ENCODE measurements at regions not wholly inside any gene's neighbourhood (a gene's known extent, or its start where the extent isn't known, plus 50 kb on each side); places are given as distances from the start of the nearest gene placed in this dataset.
"Not testable (repeated sequence)": the region's sequence is repeated elsewhere in the genome, so short reads cannot be mapped to it uniquely, and the experiment has no call there.

DNA sequence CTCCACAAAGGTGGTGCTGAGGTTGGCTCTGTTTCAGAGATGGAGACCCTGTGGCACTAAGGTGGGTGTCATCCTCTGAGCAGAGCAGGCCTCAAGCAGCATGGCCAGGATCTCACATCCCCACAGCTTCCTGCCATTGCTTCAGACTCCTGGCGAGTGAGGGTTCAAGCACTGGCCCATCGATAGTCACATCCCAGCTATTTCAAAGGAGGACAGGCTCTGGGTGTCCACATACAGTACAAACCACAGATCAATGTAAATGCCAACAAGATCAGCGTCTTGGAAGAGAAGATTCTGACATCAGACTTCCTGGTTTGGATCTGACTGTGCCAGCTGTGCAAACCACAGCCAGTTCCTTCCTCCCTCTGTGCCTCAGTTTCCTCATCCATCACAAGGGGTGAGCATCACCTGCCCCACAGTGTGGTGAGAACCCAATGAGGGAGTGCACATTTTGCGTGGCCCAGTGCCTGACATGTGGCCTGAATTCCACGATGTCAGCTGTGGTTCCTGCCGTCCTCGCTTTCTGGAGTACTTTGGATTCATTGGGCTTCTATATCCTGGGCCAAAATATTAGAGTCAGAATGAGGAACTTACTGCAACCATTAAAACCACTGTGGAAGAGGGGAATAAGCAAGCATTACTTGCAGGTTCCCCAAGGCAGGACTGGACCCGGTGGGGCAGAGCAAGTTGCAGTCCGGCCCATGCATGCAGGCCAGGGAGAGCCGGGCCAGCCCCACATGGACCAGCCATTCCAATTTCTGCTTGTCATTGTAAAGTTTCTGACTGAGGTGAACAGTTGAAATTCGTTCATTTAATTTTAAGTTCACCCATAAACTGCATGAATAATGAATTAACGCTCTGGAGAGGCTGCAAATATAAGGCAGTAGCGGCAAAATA lies 236.0 kb downstream of the TTLL2 start:
- intact Hi-C loops (cut with micrococcal nuclease), result no loop called here

DNA sequence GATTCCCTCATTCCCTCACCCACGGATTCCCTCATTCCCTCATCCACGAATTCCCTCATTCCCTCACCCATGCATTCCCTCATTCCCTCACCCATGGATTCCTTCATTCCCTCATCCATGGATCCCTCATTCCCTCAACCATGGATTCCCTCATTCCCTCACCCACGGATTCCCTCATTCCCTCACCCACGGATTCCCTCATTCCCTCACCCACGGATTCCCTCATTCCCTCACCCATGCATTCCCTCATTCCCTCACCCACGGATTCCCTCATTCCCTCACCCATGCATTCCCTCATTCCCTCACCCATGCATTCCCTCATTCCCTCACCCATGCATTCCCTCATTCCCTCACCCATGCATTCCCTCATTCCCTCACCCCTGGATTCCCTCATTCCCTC lies 238.0 kb downstream of the TTLL2 start:
- H3K36me3 Mint-ChIP-seq (ENCODE audit: low read depth); H3K4me3 Mint-ChIP-seq; intact Hi-C loops (cut with micrococcal nuclease); H3K9me3 Mint-ChIP-seq; H3K27ac Mint-ChIP-seq; H3K4me1 Mint-ChIP-seq (ENCODE audit: low read depth); H3K27me3 Mint-ChIP-seq: not testable (repeated sequence)

More for the DNA sequence above, 236.0 kb downstream of the TTLL2 start:
- peaks cover 5% of the 10 kb centered on the region for H3K9me3 Mint-ChIP-seq
- H3K27ac Mint-ChIP-seq, result no peak overlapping the region
- H3K27me3 Mint-ChIP-seq, result no peaks in the 10 kb centered on the region
- no peaks in the 10 kb centered on the region for H3K36me3 Mint-ChIP-seq (ENCODE audit: low read depth)
- no peaks in the 10 kb centered on the region for H3K4me1 Mint-ChIP-seq (ENCODE audit: low read depth)
- no peak overlapping the region for H3K4me3 Mint-ChIP-seq

DNA sequence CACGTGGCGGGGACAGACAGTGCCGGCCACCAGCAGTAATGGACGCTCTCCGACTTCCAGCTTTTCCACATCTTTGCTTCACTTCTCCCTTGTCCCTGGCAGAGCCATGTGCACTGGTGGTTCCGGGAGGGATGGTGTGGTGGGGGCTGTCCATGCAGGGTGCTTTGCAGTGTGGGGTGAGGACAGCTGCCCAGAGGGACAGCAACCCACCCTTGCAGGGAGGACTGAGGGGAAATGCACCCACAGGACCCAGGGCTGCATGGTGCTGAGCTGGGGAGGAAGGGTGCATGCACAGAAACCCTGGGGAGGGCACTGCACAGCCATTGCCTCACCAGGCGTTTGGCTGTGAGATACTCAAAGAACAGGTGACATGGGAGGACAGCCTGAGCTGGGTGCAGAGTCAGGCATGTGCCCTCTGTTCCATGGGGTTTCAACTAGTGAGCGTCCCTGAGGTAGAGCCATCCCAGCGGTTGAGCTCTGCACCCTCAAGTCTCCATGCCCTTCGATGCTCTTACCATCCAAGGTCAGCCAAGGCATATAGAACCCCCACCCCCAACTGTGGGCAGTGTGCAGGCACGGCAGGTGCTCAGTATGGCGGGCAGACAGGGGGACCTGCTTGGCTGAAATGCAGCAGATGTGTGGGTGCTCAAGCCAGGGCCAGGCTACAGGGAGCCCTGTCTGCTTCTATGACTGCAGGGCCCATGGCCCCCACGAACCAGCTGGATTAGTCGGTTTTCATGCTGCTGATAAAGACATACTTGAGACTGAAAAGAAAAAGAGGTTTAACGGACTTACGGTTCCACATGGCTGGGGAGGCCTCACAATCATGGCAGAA lies 239.7 kb downstream of the TTLL2 start:
- intact Hi-C loops (cut with micrococcal nuclease), result no loop called here
- Mint-ChIP-seq H3K27ac (no peak overlapping the region), H3K27me3 (no peaks in the 10 kb centered on the region), H3K4me3 (no peak overlapping the region), H3K36me3 (ENCODE audit: low read depth) (no peaks in the 10 kb centered on the region), H3K9me3 (no peaks in the 10 kb centered on the region), H3K4me1 (ENCODE audit: low read depth) (no peaks in the 10 kb centered on the region)

DNA sequence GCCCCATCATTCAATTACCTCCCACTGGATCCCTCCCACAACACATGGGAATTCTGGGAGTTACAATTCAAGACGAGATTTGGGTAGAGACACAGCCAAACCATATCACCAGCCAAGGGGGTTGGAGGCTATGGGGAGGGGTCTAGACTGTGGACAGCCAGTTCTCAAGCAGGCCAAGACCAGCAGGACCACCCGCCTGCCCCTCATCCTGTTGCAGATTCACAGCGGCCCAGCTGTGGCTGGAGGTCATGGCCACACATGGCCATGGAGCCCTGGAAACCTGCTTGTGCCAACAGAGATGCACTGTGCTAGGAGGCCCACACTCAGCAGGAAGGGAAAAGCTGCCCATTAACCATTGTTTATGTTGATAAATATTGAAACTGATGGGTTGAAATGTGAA lies 240.5 kb downstream of the TTLL2 start:
- Mint-ChIP-seq H3K9me3 (no peaks in the 10 kb centered on the region), H3K4me1 (ENCODE audit: low read depth) (no peaks in the 10 kb centered on the region), H3K4me3 (no peak overlapping the region), H3K27ac (no peak overlapping the region), H3K36me3 (ENCODE audit: low read depth) (no peaks in the 10 kb centered on the region), H3K27me3 (no peaks in the 10 kb centered on the region)
- intact Hi-C loops (cut with micrococcal nuclease), result no loop called here

DNA sequence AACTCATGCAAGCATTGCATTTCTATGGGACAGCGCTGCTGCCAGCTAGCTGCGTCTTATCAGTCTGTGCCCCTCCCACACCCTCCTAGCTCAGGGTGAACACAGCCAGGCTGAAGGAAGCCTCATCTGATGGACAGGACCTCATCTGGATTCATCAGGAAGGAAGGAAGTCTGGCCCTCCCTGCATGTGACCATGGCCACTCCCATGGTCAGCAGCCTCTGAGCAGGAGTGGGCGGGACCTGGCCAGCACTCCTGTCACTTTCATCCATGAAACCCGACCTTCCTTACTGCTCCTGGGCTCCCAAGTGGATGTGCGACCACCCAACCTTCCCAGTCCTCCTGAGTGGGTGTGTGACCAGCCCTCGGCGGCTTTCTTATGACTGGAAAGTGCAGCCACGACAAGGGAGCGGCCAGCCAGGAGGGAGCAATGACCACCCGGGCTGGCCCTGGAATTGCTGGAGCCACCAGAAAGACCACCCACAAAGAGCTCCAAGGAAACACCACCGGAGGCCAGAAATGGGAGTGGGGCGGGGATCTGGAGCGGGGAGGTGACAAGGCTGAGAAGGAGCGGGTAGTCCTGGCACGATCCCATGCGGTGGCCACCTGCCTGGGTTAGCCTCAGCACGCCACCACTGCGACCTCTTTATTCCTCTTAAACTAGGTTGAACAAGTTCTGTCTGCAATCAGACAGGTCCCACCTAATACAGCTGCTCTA lies 241.2 kb downstream of the TTLL2 start:
- Mint-ChIP-seq H3K9me3 (no peaks in the 10 kb centered on the region), H3K27ac (no peak overlapping the region), H3K4me1 (ENCODE audit: low read depth) (no peaks in the 10 kb centered on the region), H3K4me3 (no peak overlapping the region), H3K27me3 (no peaks in the 10 kb centered on the region), H3K36me3 (ENCODE audit: low read depth) (no peaks in the 10 kb centered on the region)
- intact Hi-C loops (cut with micrococcal nuclease), result no loop called here

DNA sequence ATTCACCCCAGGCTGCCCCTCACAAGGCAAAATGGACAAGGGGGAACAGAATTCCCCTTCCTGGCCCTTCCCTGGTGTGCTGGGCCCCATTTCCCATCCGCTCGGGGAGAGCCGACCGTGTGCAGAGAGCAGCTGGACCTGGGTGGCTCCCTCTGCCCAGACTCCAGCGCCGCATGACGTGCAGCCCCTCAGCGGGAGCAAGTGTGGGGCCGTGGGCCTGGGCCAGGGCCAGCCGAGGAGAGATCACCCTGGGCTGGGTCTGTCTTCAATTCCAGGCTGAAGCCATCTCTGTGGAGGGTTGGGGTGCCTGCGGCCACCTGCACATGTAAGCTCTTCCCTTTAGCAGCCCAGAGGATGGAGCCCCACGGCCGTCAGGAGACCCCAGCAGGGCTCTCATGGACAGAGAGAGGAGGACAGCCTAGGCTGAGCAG lies 241.8 kb downstream of the TTLL2 start:
- Mint-ChIP-seq H3K4me1 (ENCODE audit: low read depth) (no peaks in the 10 kb centered on the region), H3K9me3 (no peaks in the 10 kb centered on the region), H3K27me3 (no peaks in the 10 kb centered on the region), H3K36me3 (ENCODE audit: low read depth) (no peaks in the 10 kb centered on the region), H3K27ac (no peak overlapping the region), H3K4me3 (no peak overlapping the region)
- intact Hi-C loops (cut with micrococcal nuclease), result no loop called here

DNA sequence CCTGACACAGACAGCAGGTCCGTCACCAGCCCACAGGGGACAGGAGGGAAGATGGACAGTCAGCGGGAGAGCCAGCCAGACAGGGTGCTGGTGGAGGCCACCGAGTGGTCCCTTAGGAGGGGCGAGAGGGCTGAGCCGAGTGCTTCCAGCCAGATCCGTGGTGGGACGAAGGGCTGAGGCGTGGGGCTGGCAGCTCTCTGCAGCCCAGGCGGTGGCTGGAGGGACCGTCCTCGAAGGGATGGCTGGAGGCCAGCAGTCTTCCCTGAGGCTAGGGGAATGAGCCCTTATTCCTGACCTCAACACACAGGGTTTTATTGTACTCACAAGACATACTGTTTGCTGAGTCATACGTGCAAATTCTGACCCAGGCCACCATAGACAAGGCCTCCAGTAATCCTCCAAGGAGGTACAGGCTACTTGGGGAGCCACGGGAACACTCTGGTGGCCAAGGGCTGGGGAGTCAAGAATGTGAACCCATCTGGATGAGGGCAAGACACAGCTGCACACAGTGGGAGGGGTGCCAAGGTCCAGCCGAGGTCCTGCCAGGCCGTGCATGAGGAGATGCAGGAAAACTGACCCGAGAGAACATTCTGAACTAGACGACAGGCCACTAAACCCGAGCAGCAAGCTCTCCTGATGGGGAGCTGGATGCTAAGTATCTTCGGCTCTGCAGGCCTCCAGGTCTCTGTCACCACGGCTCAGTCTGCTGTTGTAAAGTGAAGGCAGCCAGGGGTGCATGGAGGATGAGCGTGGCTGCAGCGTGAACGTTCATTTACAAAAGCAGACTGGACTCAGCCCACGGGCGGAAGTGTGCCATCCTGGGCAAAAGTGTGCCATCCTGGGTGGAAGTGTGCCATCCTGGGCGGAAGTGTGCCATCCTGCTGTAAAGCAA lies 242.5 kb downstream of the TTLL2 start:
- Mint-ChIP-seq H3K36me3 (ENCODE audit: low read depth) (no peaks in the 10 kb centered on the region), H3K27me3 (no peaks in the 10 kb centered on the region), H3K4me1 (ENCODE audit: low read depth) (no peaks in the 10 kb centered on the region), H3K9me3 (no peaks in the 10 kb centered on the region), H3K27ac (no peak overlapping the region), H3K4me3 (no peak overlapping the region)
- intact Hi-C loops (cut with micrococcal nuclease), result no loop called here

DNA sequence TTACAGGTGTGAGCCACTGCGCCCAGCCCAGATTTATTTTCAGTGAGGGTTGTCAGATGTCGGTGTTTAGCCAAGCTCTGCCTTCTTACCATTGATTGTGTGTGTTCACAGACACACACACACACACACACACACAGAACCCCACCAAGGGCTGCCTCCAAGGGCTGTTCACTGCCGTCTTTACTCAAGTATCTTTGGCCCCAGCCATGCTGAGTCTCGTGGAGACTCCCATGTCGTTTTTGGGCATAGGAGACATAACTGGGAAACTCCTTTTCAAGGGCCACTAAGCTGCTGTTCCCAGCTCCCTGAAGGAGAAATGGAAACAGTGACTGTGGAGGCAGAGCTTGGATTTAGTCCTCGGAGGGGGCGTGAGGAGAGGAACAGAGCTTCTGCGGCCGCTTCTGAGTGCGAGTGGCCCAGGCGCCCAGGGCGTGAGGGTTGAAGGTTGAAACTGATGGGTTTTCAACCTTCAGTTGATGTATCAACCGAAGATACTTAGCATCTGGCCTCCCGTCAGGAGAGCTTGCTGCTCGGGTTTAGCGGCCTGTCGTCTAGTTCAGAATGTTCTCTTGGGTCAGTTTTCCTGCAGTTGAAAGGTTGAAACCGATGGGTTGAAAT lies 243.6 kb downstream of the TTLL2 start:
- intact Hi-C loops (cut with micrococcal nuclease), result no loop called here
- no peaks in the 10 kb centered on the region for H3K27me3 Mint-ChIP-seq
- no peak overlapping the region for H3K4me3 Mint-ChIP-seq

DNA sequence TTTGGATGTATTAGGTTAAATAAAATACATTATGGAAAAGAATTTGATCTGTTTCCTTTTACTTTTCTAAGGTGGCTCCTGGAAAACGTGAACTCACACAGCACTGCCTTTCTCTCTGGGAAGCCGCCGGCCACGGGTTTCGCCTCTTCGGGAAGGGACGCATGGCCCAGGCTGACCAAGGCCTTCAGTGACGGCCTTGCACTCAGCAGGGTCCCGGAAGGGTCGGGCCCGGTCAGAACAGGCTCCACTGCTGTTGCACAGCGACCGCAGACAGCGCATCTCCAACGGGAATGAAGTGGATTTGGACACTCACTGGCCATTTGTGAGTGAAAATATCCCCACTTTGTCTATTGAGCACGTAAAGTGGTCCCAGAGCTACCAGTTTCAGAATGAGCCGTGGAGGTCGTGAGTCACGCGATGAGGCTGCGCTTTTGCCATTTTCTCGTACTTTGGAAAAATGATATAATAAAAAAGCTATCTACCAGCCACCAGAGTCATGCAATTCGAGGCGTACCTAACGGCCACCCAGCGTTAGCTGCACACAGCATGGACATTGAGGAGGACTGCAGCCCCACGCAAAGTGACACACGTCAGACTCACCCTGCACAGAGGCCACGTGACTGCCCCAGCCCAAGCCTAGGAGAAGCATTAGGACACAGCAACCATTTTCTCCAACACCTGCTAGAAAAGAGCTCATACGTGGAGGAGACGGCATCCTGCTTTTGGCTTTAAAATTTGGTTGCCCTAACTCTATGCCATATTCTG lies 244.3 kb downstream of the TTLL2 start:
- Mint-ChIP-seq H3K27me3 (no peaks in the 10 kb centered on the region), H3K4me3 (no peak overlapping the region), H3K9me3 (no peaks in the 10 kb centered on the region), H3K36me3 (ENCODE audit: low read depth) (no peaks in the 10 kb centered on the region), H3K4me1 (ENCODE audit: low read depth) (no peaks in the 10 kb centered on the region), H3K27ac (no peak overlapping the region)
- intact Hi-C loops (cut with micrococcal nuclease), result no loop called here

More for the DNA sequence above, 243.6 kb downstream of the TTLL2 start:
- H3K9me3 Mint-ChIP-seq, result no peaks in the 10 kb centered on the region
- H3K36me3 Mint-ChIP-seq (ENCODE audit: low read depth), result no peaks in the 10 kb centered on the region
- H3K27ac Mint-ChIP-seq, result no peak overlapping the region
- no peaks in the 10 kb centered on the region for H3K4me1 Mint-ChIP-seq (ENCODE audit: low read depth)

DNA sequence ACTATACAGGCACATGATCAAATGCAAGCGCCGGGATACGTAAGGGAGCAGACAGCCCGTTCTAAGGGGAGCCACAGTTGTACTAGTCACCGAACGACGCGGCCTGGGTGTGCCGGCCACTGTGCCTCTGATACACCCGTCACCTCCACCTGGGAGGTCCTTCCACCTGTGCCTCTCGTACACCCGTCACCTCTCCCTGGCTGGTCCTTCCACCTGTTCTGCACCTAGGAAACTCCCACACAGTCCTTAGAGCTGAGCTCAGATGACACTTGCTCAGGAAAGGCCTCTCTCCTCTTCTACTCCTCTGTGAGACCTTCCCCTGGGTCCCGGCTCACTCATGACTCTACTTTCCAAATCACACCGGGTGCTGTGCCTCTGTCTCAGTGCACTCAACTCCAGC lies 245.0 kb downstream of the TTLL2 start:
- Mint-ChIP-seq H3K4me1 (ENCODE audit: low read depth) (no peaks in the 10 kb centered on the region), H3K9me3 (no peaks in the 10 kb centered on the region), H3K4me3 (no peak overlapping the region), H3K36me3 (ENCODE audit: low read depth) (no peaks in the 10 kb centered on the region), H3K27me3 (no peaks in the 10 kb centered on the region), H3K27ac (no peak overlapping the region)
- intact Hi-C loops (cut with micrococcal nuclease), result no loop called here

DNA sequence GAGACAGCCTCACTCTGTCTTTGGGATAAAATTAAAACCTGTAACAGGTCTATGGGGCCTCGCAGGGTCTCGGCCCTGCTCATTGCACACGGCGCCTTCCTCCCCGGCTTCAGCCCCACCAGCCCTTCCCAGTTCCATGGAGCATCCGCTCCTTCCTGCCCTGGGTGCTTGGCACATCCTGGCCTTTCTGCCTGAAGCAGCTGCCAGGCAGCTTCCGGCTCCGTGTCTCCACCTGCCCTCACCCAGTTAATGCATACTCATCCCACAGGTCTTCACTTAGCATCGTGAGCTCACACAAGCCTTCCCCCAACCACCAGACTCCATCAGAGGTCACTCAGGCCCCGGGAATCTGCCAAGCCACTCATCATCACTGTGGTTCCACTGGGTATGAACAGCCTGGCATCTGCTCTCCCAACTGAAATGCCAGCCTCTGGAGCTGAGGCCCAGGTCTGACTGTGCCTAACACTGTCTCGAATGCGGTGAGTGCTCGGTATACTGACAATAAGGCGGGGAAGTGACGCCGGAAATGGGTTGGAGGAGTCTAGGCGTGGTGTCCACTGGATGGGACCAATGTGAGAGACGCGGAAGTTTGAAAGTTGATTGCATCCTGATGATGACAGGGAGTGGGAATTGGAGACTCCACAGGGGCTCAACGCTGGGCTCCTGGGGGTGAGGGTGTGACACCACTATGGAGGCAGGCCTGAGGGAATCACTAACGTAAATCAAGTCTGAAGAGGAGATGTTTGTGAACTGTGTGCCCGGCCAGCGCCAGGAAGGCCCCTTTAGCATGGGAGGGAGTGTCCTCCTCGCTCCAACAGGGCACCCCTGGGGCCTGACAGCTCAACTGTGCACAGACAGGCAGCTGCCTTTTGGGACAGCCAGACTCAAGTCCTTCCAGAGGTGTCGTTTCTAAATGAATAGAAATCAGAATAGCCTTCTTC lies 245.8 kb downstream of the TTLL2 start:
- Mint-ChIP-seq H3K9me3 (no peaks in the 10 kb centered on the region), H3K27me3 (no peaks in the 10 kb centered on the region)

DNA sequence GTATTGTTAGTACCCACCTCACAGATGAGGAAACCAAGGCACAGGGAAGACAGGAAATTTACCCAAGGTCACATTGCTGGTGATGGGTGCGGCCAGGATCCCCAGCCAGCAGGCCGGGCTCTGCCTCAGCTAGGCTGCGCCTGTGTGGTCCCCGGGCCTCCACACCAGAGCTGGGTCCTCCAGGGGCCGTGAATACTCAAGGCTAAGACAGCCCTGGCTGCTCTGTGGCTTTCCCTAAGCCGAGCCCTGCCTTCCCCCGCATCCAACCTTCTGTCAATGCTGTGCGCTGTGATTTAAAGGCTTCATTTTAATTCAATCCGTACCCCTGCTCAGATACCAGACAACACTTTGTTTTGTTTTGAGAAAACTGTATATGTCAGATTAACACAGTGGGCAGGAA lies 246.7 kb downstream of the TTLL2 start:
- Mint-ChIP-seq H3K9me3 (no peaks in the 10 kb centered on the region), H3K27ac (no peak overlapping the region), H3K4me3 (no peak overlapping the region), H3K27me3 (no peaks in the 10 kb centered on the region), H3K36me3 (ENCODE audit: low read depth) (no peaks in the 10 kb centered on the region), H3K4me1 (ENCODE audit: low read depth) (no peaks in the 10 kb centered on the region)
- intact Hi-C loops (cut with micrococcal nuclease), result no loop called here

More for the DNA sequence above, 245.8 kb downstream of the TTLL2 start:
- no peaks in the 10 kb centered on the region for H3K36me3 Mint-ChIP-seq (ENCODE audit: low read depth)
- H3K27ac Mint-ChIP-seq, result no peak overlapping the region
- no peak overlapping the region for H3K4me3 Mint-ChIP-seq
- no peaks in the 10 kb centered on the region for H3K4me1 Mint-ChIP-seq (ENCODE audit: low read depth)
- intact Hi-C loops (cut with micrococcal nuclease), result no loop called here
